Activated T-helper 1 cell treated with anti-CD3 and anti-CD28 coated beads, Interleukin-12 subunit alpha, Interleukin-12 subunit beta, Interleukin-2, Interleukin-4 antibody, amounts not matched to agents 30 ng/mL and 10 ng/mL and 1 ng/mL, durations not matched to agents 14 hours and 24 hours and 36 hours (primary cell): ENCODE measurements at regions not wholly inside any gene's neighbourhood (a gene's known extent, or its start where the extent isn't known, plus 50 kb on each side); places are given as distances from the start of the nearest gene placed in this dataset.

Source experiments
- DNase-seq: peaks from one replicate; pipeline ENCODE4 v3.0.0; 2021; ENCODE audit warnings: low spot score
- H3K27ac Mint-ChIP-seq: one replicate; pipeline ENCODE4 v1.8.0; 2021; ENCODE audit warnings: mild to moderate bottlenecking, mixed read lengths
- H3K27me3 Mint-ChIP-seq: one replicate; pipeline ENCODE4 v1.8.0; 2022; ENCODE audit warnings: mild to moderate bottlenecking, moderate library complexity, mixed read lengths; ENCODE audit not compliant: insufficient read depth
- H3K36me3 Mint-ChIP-seq: one replicate; pipeline ENCODE4 v1.8.0; 2021; ENCODE audit warnings: low read depth, mixed read lengths
- H3K4me1 Mint-ChIP-seq: one replicate; pipeline ENCODE4 v1.8.0; 2021; ENCODE audit warnings: low read depth, mixed read lengths
- H3K4me3 Mint-ChIP-seq: one replicate; pipeline ENCODE4 v1.8.0; 2021; ENCODE audit warnings: mild to moderate bottlenecking, moderate library complexity, mixed read lengths
- H3K9me3 Mint-ChIP-seq: one replicate; pipeline ENCODE4 v1.8.0; 2021; ENCODE audit warnings: mixed read lengths
- intact Hi-C: fragments of 100-400 bp; cut with micrococcal nuclease; formaldehyde crosslinking; loops from one replicate; pipeline ENCODE4 v1.15.1; 2024

GRCh38 chr14:76682367-76682766 lies 78.9 kb upstream of the VASH1 start:
- Mint-ChIP-seq H3K9me3 (peaks cover 12% of the 10 kb centered on the region), H3K4me3 (no peak overlapping the region), H3K4me1 (no peaks in the 10 kb centered on the region), H3K27ac (no peak overlapping the region), H3K27me3 (peaks cover 12% of the 10 kb centered on the region), H3K36me3 (no peaks in the 10 kb centered on the region)
- intact Hi-C loops = no loop called here
- DNase-seq = no peak

- no peaks in the 10 kb centered on the region for H3K36me3 Mint-ChIP-seq
- intact Hi-C loops = no loop called here
- H3K4me1 Mint-ChIP-seq = no peaks in the 10 kb centered on the region
- no peak for DNase-seq
- H3K4me3 Mint-ChIP-seq = no peak overlapping the region
- peaks cover 12% of the 10 kb centered on the region for H3K9me3 Mint-ChIP-seq
- H3K27me3 Mint-ChIP-seq = peaks cover 15% of the 10 kb centered on the region
- H3K27ac Mint-ChIP-seq = no peak overlapping the region
Observed at GRCh38 chr14:76686646-76687045, 74.6 kb upstream of the VASH1 start.

GRCh38 chr14:76687611-76688382 lies 73.5 kb upstream of the VASH1 start:
- Mint-ChIP-seq H3K27me3 (peaks cover 15% of the 10 kb centered on the region), H3K4me3 (no peak overlapping the region), H3K27ac (no peak overlapping the region), H3K4me1 (no peaks in the 10 kb centered on the region), H3K36me3 (no peaks in the 10 kb centered on the region), H3K9me3 (peaks cover 9% of the 10 kb centered on the region)
- no peak for DNase-seq
- intact Hi-C loops = no loop called here

- Mint-ChIP-seq H3K9me3 (peaks cover 4% of the 10 kb centered on the region), H3K36me3 (no peaks in the 10 kb centered on the region), H3K4me1 (no peaks in the 10 kb centered on the region), H3K27me3 (peaks cover 15% of the 10 kb centered on the region), H3K27ac (no peak overlapping the region), H3K4me3 (no peak overlapping the region)
- intact Hi-C loops = no loop called here
- no peak for DNase-seq
Observed at GRCh38 chr14:76688383-76688671, 72.9 kb upstream of the VASH1 start.

DNA sequence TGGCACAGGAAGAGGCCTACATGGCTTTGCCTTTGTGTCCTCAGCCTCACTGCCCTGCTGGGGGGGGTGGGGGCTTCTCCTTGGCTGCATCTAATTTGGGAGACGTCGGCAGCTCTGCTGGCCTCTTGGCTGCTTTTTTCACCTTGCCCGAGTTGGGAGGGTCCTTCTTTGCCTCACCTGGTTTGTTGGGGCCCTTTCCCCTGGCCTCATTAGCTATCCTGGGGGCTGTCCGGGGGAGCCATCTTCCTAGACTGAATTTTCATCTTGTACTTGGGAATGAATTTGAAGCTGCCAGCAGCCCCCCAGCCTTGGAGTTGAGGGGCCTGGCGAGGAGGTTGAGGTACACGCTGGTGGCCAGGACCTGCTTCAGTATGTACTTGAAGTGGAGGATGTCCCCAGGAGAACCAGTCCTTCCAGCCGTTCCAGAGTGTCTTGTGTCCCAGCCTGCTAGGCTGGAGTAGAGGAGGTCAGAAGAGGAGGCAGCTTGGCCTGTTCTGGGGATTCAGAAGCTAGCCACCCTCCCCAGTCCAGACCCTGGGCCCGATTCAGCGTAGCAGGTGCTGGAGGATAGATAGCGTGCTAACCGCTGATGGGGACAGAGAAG lies 70.7 kb upstream of the VASH1 start:
- Mint-ChIP-seq H3K27me3 (peaks cover 11% of the 10 kb centered on the region), H3K4me3 (no peak overlapping the region), H3K36me3 (no peaks in the 10 kb centered on the region), H3K4me1 (no peaks in the 10 kb centered on the region), H3K9me3 (peaks cover 4% of the 10 kb centered on the region), H3K27ac (no peak overlapping the region)
- intact Hi-C loops = no loop called here
- no peak for DNase-seq

GRCh38 chr14:76694106-76694505 lies 67.2 kb upstream of the VASH1 start:
- H3K9me3 Mint-ChIP-seq = no peaks in the 10 kb centered on the region
- H3K27ac Mint-ChIP-seq = no peak overlapping the region
- peaks cover 3% of the 10 kb centered on the region for H3K27me3 Mint-ChIP-seq
- no peaks in the 10 kb centered on the region for H3K36me3 Mint-ChIP-seq
- intact Hi-C loops = no loop called here
- H3K4me3 Mint-ChIP-seq = no peak overlapping the region
- H3K4me1 Mint-ChIP-seq = no peaks in the 10 kb centered on the region
- DNase-seq = no peak

DNA sequence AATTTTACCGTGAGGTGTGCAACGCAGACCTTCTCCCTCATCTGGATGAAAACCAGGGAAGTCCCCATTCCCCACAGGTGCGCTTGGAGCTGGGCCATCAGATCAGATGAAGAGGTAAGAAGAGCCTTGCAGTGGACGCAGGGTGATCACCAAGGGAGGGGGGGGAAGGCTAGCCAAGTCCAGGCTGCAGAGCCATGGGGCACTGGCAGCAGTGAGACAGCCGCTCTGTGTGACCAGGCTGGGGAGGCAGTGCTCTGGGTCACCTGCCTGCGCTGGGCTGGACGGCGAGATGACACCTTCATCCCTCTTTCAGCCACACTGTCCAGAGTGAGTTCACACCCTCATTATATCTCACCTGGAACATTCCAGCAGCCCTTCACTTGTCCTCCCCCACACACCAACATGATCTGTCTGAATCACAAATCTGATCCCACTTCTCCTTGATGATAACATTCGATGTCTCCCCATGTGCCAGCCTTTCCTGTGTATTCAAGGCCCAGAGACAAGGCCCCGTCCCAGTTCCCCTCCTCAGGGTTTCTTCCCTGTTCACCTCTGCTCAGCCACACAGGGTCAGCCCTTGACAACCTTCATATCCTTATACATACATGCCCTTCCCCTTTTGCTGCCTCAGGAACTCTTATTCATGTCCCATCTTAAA lies 65.9 kb upstream of the VASH1 start:
- Mint-ChIP-seq H3K27ac (no peak overlapping the region), H3K27me3 (peaks cover 1% of the 10 kb centered on the region), H3K9me3 (no peaks in the 10 kb centered on the region), H3K36me3 (no peaks in the 10 kb centered on the region), H3K4me1 (no peaks in the 10 kb centered on the region), H3K4me3 (no peak overlapping the region)
- DNase-seq = no peak
- intact Hi-C loops = no loop called here

DNA sequence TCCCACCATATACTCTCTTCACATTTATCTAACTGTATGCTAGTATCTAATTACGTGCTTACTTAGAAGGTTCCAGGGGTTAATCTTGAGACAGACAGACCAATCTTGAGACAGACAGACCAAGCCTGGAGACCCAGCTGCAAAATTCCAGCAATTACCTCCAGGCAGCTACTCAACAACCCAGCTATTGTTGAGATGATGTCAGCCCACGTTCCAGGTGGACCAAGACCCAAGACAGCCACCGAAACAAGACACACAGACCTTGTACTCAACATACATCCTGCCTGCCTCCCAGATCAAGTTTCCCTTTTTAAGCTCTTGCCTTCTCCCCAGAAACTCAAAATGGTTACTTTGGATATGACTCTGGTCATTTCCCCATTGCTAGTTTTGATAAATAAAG lies 64.9 kb upstream of the VASH1 start:
- Mint-ChIP-seq H3K4me3 (no peak overlapping the region), H3K4me1 (no peaks in the 10 kb centered on the region), H3K36me3 (no peaks in the 10 kb centered on the region), H3K9me3 (no peaks in the 10 kb centered on the region), H3K27ac (no peak overlapping the region), H3K27me3 (peaks cover 1% of the 10 kb centered on the region)
- DNase-seq = no peak
- intact Hi-C loops = no loop called here

GRCh38 chr14:76696791-76697190 lies 64.5 kb upstream of the VASH1 start:
- no peak for DNase-seq
- intact Hi-C loops = no loop called here
- Mint-ChIP-seq H3K9me3 (no peaks in the 10 kb centered on the region), H3K4me3 (no peak overlapping the region), H3K4me1 (no peaks in the 10 kb centered on the region), H3K27me3 (peaks cover 1% of the 10 kb centered on the region), H3K27ac (no peak overlapping the region), H3K36me3 (no peaks in the 10 kb centered on the region)

DNA sequence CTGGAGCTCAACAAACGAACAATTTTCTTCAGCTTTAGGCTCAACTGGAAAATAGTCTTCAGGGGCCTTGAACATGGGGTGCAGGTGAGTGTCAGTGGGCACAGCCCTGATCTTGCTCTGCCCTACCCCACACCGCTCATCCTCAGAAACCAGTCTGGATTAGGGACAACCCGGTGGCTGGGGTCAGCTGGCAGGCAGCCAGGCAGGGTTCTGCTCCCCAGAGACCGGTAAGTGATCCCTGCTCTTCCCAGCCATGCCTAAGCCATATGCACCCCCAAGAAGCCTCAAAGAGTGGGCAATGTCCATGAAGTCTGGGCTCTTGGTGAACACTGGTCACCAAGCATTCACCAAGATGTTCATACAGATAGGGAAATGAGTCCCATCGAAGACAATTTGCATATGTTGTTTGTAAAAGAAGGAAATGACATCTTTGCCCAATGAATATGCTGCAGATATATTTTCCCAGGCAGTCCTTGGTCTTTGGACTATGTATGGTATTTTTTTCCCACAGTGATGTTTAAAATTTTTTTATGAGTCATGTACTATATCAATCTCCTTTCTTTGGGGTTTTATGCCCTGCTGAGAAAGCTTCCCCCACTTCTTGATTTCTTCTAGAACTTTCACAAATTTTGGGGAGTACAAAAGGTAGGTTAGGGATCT lies 63.9 kb upstream of the VASH1 start:
- H3K27me3 Mint-ChIP-seq = peaks cover 1% of the 10 kb centered on the region
- intact Hi-C loops = no loop called here
- no peaks in the 10 kb centered on the region for H3K36me3 Mint-ChIP-seq
- DNase-seq = no peak
- H3K27ac Mint-ChIP-seq = no peak overlapping the region
- no peak overlapping the region for H3K4me3 Mint-ChIP-seq
- H3K9me3 Mint-ChIP-seq = no peaks in the 10 kb centered on the region
- no peaks in the 10 kb centered on the region for H3K4me1 Mint-ChIP-seq

GRCh38 chr14:76698191-76698590 lies 63.1 kb upstream of the VASH1 start:
- Mint-ChIP-seq H3K4me3 (no peak overlapping the region), H3K4me1 (no peaks in the 10 kb centered on the region), H3K27ac (no peak overlapping the region), H3K27me3 (peaks cover 1% of the 10 kb centered on the region), H3K9me3 (no peaks in the 10 kb centered on the region), H3K36me3 (no peaks in the 10 kb centered on the region)
- DNase-seq = no peak
- intact Hi-C loops = no loop called here

- Mint-ChIP-seq H3K27ac (no peak overlapping the region), H3K4me1 (no peaks in the 10 kb centered on the region), H3K9me3 (no peaks in the 10 kb centered on the region), H3K27me3 (peaks cover 1% of the 10 kb centered on the region), H3K4me3 (no peak overlapping the region), H3K36me3 (no peaks in the 10 kb centered on the region)
- intact Hi-C loops = no loop called here
- no peak for DNase-seq
Observed at GRCh38 chr14:76698631-76699030, 62.6 kb upstream of the VASH1 start.

DNA sequence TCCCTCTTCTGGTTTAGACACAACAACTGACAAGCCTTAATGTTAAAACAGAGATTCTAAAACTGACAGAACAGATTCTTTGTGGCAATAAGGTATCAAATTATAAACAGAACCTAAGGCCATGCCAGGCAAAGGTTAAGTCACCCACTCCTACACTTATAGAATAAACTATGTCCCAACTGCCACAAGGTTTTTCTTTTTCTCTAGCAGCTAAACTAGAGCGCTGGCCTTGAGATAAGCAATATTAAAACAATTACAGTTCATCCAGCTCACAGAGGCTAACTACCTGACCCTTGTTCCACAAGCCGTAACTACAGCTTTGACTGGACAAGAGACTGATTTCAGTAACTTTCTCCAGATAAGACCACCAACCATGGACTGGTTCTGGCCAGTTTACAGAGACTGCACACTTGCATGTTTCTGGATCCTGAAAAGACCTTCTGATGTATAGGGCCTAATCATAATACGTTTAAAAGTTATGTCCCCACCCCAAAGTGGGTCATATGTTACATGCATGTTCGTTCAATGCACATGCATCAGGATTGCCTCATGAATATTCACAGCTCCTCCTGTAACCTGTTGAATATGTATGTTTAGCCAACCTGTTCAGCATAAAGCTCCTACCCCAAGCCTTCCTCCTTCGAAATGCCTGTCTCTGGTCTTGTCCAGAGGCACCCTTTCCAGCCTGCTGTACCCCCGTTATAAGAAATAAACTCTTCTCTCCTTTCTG lies 61.9 kb upstream of the VASH1 start:
- Mint-ChIP-seq H3K27ac (no peak overlapping the region), H3K9me3 (no peaks in the 10 kb centered on the region), H3K4me1 (no peaks in the 10 kb centered on the region), H3K4me3 (no peak overlapping the region), H3K27me3 (no peaks in the 10 kb centered on the region), H3K36me3 (no peaks in the 10 kb centered on the region)
- DNase-seq = no peak
- intact Hi-C loops = no loop called here
